Endothelial cell of umbilical vein (primary cell): ENCODE measurements at regions not wholly inside any gene's neighbourhood (a gene's known extent, or its start where the extent isn't known, plus 50 kb on each side); places are given as distances from the start of the nearest gene placed in this dataset.

ENCODE experiments used
- BruUV-seq: library from RNA; stranded (reverse); fragments of 400-500 nt; replicated peaks from 2 replicates; lab custom pipeline; 2021; lab: Mats Ljungman, UMichigan
- CTCF ChIA-PET: fragments of 300-600, 350-600 bp; sonication (Branson Sonifier 250); formaldehyde crosslinking; loops from one replicate; lab custom pipeline; 2021; ENCODE audit warnings: antibody characterized with exemption, inconsistent platforms; lab: Charles Lee
- POLR2A ChIA-PET: fragments of 300-600, 350-600 bp; sonication (Branson Sonifier 250); formaldehyde crosslinking; loops from one replicate; lab custom pipeline; 2021; ENCODE audit warnings: antibody characterized with exemption, inconsistent platforms; lab: Charles Lee
- DNase-seq: peaks from one replicate; pipeline ENCODE4 v3.0.0-alpha.2; 2011; ENCODE audit warnings: low read depth, low spot score
- FAIRE-seq: peaks from 2 replicates; lab custom pipeline; 2011; peaks lifted over from hg19 to GRCh38; lab: Jason Lieb, UNC
- H2AFZ ChIP-seq: 2 replicates; pipeline ENCODE4 v1.6.0; 2012; ENCODE audit warnings: low read depth, low read length, control low read depth, inconsistent platforms
- H3K27ac ChIP-seq: 2 replicates; pipeline ENCODE4 v1.5.1; 2011; ENCODE audit warnings: low read depth, mild to moderate bottlenecking, control low read depth, low read length, moderate library complexity; ENCODE audit not compliant: insufficient read depth
- H3K27me3 ChIP-seq, 2 experiments: 2 replicates each; pipeline versions ENCODE4 v1.6.0 to v1.6.1; 2011; ENCODE audit warnings: low read length in 2 of 2, mixed read lengths in 1 of 2; ENCODE audit not compliant: control insufficient read depth in 2 of 2, insufficient read depth in 2 of 2
- H3K36me3 ChIP-seq, 2 experiments: 2 replicates in 1 of 2; 3 replicates in 1 of 2; pipeline ENCODE4 v1.5.1; 2011; ENCODE audit warnings: low read length in 2 of 2, mild to moderate bottlenecking in 1 of 2, moderate library complexity in 1 of 2; ENCODE audit not compliant: control insufficient read depth in 2 of 2, insufficient read depth in 2 of 2; ENCODE audit errors: extremely low read depth in 1 of 2
- H3K4me1 ChIP-seq: 3 replicates; pipeline ENCODE4 v1.5.1; 2011; ENCODE audit warnings: mild to moderate bottlenecking, low read length; ENCODE audit not compliant: control insufficient read depth, insufficient read depth; ENCODE audit errors: extremely low read depth
- H3K4me2 ChIP-seq: 2 replicates; pipeline ENCODE4 v1.6.1; 2011; ENCODE audit warnings: low read length, control low read depth, mixed read lengths; ENCODE audit not compliant: insufficient read depth
- H3K4me3 ChIP-seq, 3 experiments: fragments of 200-600 bp in 1 of 3; sonication (generic), shearing (Covaris generic) in 1 of 3; replicated peaks in 1 of 3; 2 replicates each; pipeline ENCODE4 v1.5.1; 2011 to 2016; ENCODE audit warnings: control low read depth in 3 of 3, low read length in 3 of 3, mild to moderate bottlenecking in 2 of 3, inconsistent platforms in 1 of 3, low read depth in 1 of 3, moderate library complexity in 1 of 3; ENCODE audit not compliant: insufficient read depth in 1 of 3
- H3K79me2 ChIP-seq: 2 replicates; pipeline ENCODE4 v1.6.0; 2012; ENCODE audit warnings: low read length, inconsistent platforms; ENCODE audit not compliant: control insufficient read depth, insufficient read depth
- H3K9ac ChIP-seq: replicated peaks from 2 replicates; pipeline ENCODE3; 2011; ENCODE audit warnings: low read length, control low read depth; ENCODE audit not compliant: insufficient read depth; ENCODE audit errors: extremely low read depth
- H3K9me1 ChIP-seq: replicated peaks from 3 replicates; pipeline ENCODE4 v1.6.0; 2011; ENCODE audit warnings: mild to moderate bottlenecking, low read length; ENCODE audit not compliant: control insufficient read depth, insufficient read depth; ENCODE audit errors: extremely low read depth
- H3K9me3 ChIP-seq: replicated peaks from 2 replicates; pipeline ENCODE4 v1.5.1; 2012; ENCODE audit warnings: low read length, inconsistent platforms; ENCODE audit not compliant: control insufficient read depth, insufficient read depth
- H4K20me1 ChIP-seq: replicated peaks from 2 replicates; pipeline ENCODE3; 2011; ENCODE audit warnings: mild to moderate bottlenecking, low read length; ENCODE audit not compliant: control insufficient read depth, insufficient read depth; ENCODE audit errors: extremely low read depth
- EZH2 ChIP-seq: IDR thresholded peaks from 2 replicates; pipeline ENCODE4 v1.6.1; 2012; ENCODE audit warnings: borderline replicate concordance, low read depth, mild to moderate bottlenecking, moderate library complexity, low read length, inconsistent platforms; ENCODE audit not compliant: severe bottlenecking
- FOS ChIP-seq: IDR thresholded peaks from 2 replicates; pipeline ENCODE4 v1.6.1; 2011; ENCODE audit warnings: mild to moderate bottlenecking, low read length, moderate library complexity, borderline replicate concordance; ENCODE audit not compliant: insufficient read depth
- GATA2 ChIP-seq: IDR thresholded peaks from 2 replicates; pipeline ENCODE4 v1.7.0; 2011; ENCODE audit warnings: low read depth, mild to moderate bottlenecking, moderate library complexity, mixed read lengths, low read length; ENCODE audit not compliant: insufficient read length, insufficient read depth
- JUN ChIP-seq: IDR thresholded peaks from 2 replicates; pipeline ENCODE4 v1.6.1; 2011; ENCODE audit warnings: borderline replicate concordance, low read depth; ENCODE audit not compliant: insufficient read length, insufficient read depth
- MYC ChIP-seq: IDR thresholded peaks from one replicate; pipeline ENCODE4 v1.6.1; 2011; ENCODE audit warnings: mild to moderate bottlenecking, low read depth, low read length
- POLR2A ChIP-seq: IDR thresholded peaks from 2 replicates; pipeline ENCODE4 v1.6.1; 2012; ENCODE audit warnings: low read depth, mild to moderate bottlenecking, control low read depth, low read length
- POLR2AphosphoS5 ChIP-seq: IDR thresholded peaks from 2 replicates; pipeline ENCODE4 v1.6.1; 2012; ENCODE audit warnings: low read depth, mild to moderate bottlenecking, control low read depth, low read length, moderate library complexity; ENCODE audit not compliant: insufficient read depth
- dilution Hi-C: fragments of 300-500 bp; cut with MboI; formaldehyde crosslinking; loops from one replicate; pipeline ENCODE4 v1.15.0; 2019; ENCODE audit warnings: low sequenced_read_pairs; ENCODE audit not compliant: extremely low pct_ligation_motif_present
- intact Hi-C: fragments of 100-400 bp; cut with micrococcal nuclease; formaldehyde crosslinking; loops from one replicate; pipeline ENCODE4 v1.10.0; 2022
- TF ChIP-seq, protein P1 (sequence below): IDR thresholded peaks from 2 replicates; pipeline ENCODE4 v1.6.1; 2011; ENCODE audit not compliant: insufficient read depth, insufficient read length
- TF ChIP-seq, protein P2 (sequence below), 2 donors: IDR thresholded peaks; 1 replicate in 1 of 2; 2 replicates in 1 of 2; pipeline ENCODE4 v1.5.1; 2011; ENCODE audit warnings: low read length in 2 of 2, mild to moderate bottlenecking in 2 of 2, moderate library complexity in 2 of 2, control low read depth in 1 of 2, inconsistent platforms in 1 of 2, low read depth in 1 of 2; ENCODE audit not compliant: insufficient read depth in 1 of 2; ENCODE audit errors: extremely low read depth in 1 of 2

DNA sequence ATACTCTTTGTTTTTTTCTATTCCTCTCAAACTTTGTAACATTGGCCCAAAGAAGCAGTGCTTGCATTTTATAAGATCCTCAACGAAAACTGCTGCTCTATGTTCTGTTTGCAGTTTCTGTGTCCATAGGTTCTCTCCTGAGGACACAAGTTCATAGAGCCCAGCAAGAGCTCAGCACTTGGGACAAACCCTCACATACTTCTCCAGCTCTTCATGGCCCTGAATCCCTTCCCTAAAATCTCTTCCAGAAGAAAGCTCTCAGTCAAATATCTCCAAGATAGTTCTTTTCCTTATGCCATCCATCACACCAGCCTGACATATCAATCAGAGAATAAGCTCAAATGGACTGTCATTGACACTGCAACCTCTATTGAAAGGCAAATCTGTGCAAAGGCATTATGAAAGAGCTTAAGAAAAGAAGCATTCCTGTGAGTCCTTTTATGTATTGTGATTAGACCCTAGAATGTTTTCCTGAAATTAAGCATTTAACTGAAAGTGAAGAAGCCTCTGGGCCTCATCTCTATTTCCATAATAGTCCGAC is 405.5 kb downstream of the ANKRD7 start:
- H3K9me1 ChIP-seq, result no peaks in the 10 kb centered on the region
- H3K4me1 ChIP-seq, result no peaks in the 10 kb centered on the region
- no peaks in the 10 kb centered on the region for H3K27me3 ChIP-seq
- FAIRE-seq, result no peak
- dilution Hi-C loops, result no loop called here
- no peak overlapping the region for H3K4me2 ChIP-seq
- no peak for DNase-seq
- POLR2A ChIA-PET, result no interaction called here
- CTCF ChIA-PET, result no interaction called here
- no peak for TF ChIP-seq JUN
- TF ChIP-seq, protein P1, sequence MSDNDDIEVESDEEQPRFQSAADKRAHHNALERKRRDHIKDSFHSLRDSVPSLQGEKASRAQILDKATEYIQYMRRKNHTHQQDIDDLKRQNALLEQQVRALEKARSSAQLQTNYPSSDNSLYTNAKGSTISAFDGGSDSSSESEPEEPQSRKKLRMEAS, result no peak
- no peak for TF ChIP-seq EZH2
- no peak for TF ChIP-seq POLR2AphosphoS5
- no peak for TF ChIP-seq FOS
- TF ChIP-seq MYC, result no peak
- TF ChIP-seq POLR2A, result no peak
- no peak for TF ChIP-seq GATA2
- TF ChIP-seq, protein P2, sequence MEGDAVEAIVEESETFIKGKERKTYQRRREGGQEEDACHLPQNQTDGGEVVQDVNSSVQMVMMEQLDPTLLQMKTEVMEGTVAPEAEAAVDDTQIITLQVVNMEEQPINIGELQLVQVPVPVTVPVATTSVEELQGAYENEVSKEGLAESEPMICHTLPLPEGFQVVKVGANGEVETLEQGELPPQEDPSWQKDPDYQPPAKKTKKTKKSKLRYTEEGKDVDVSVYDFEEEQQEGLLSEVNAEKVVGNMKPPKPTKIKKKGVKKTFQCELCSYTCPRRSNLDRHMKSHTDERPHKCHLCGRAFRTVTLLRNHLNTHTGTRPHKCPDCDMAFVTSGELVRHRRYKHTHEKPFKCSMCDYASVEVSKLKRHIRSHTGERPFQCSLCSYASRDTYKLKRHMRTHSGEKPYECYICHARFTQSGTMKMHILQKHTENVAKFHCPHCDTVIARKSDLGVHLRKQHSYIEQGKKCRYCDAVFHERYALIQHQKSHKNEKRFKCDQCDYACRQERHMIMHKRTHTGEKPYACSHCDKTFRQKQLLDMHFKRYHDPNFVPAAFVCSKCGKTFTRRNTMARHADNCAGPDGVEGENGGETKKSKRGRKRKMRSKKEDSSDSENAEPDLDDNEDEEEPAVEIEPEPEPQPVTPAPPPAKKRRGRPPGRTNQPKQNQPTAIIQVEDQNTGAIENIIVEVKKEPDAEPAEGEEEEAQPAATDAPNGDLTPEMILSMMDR (IDR thresholded peaks at IDR 0.05; ENCODE audit: extremely low read depth in 1 of 2, insufficient read depth in 1 of 2, low read depth in 1 of 2, low read length in 2 of 2), result no peak
- no peaks in the 10 kb centered on the region for H3K79me2 ChIP-seq
- H3K36me3 ChIP-seq, result no peaks in the 10 kb centered on the region
- no peaks in the 10 kb centered on the region for H3K9me3 ChIP-seq
- no peak overlapping the region for H3K4me3 ChIP-seq
- no peak overlapping the region for H3K9ac ChIP-seq
- no TSS peak for BruUV-seq
- intact Hi-C loops, result no loop called here
- H3K27ac ChIP-seq, result no peak overlapping the region
- H2AFZ ChIP-seq, result no peak overlapping the region
- no peaks in the 10 kb centered on the region for H4K20me1 ChIP-seq
